H1 (cell line): ENCODE measurements at regions not wholly inside any gene's neighbourhood (a gene's known extent, or its start where the extent isn't known, plus 50 kb on each side); places are given as distances from the start of the nearest gene placed in this dataset.

Experiments
- CTCF ChIA-PET: fragments of 300-600 bp; sonication (Branson Sonifier 250); formaldehyde crosslinking; loops from one replicate; lab custom pipeline; 2021; ENCODE audit not compliant: partially characterized antibody; lab: Charles Lee
- POLR2A ChIA-PET: fragments of 300-600 bp; sonication (Branson Sonifier 250); formaldehyde crosslinking; loops from one replicate; lab custom pipeline; 2021; ENCODE audit warnings: inconsistent platforms; ENCODE audit not compliant: partially characterized antibody; lab: Charles Lee
- DNase-seq, 2 experiments: peaks; one replicate each; pipeline versions ENCODE4 v3.0.0 to v3.0.0-alpha.2; 2010 to 2022; ENCODE audit warnings: low spot score in 2 of 2, low read depth in 1 of 2, mixed read lengths in 1 of 2
- FAIRE-seq: peaks from 2 replicates; lab custom pipeline; 2011; peaks lifted over from hg19 to GRCh38; lab: Jason Lieb, UNC
- H2AFZ ChIP-seq: 2 replicates; pipeline ENCODE4 v1.8.1; 2012; ENCODE audit warnings: low read length, inconsistent platforms
- H2AK5ac ChIP-seq: 2 replicates; pipeline ENCODE4 v1.6.1; 2013; ENCODE audit warnings: low read depth, low read length
- H2BK120ac ChIP-seq: replicated peaks from 2 replicates; pipeline ENCODE3; 2013; ENCODE audit warnings: low read depth, low read length, inconsistent platforms
- H2BK12ac ChIP-seq: 2 replicates; pipeline ENCODE4 v1.6.1; 2013; ENCODE audit warnings: low read depth, low read length
- H2BK15ac ChIP-seq: 2 replicates; pipeline ENCODE4 v1.6.1; 2013; ENCODE audit warnings: low read length
- H2BK20ac ChIP-seq: 2 replicates; pipeline ENCODE4 v1.6.1; 2013; ENCODE audit warnings: low read length
- H2BK5ac ChIP-seq: 2 replicates; pipeline ENCODE4 v1.6.1; 2013; ENCODE audit warnings: low read depth, low read length
- H3K14ac ChIP-seq: 2 replicates; pipeline ENCODE4 v1.6.1; 2013; ENCODE audit warnings: inconsistent platforms; ENCODE audit not compliant: insufficient read length
- H3K18ac ChIP-seq: 2 replicates; pipeline ENCODE4 v1.6.1; 2013; ENCODE audit warnings: low read length; ENCODE audit errors: extremely low read depth
- H3K23ac ChIP-seq: 2 replicates; pipeline ENCODE4 v1.6.1; 2013; ENCODE audit warnings: inconsistent platforms; ENCODE audit not compliant: insufficient read length
- H3K23me2 ChIP-seq: 2 replicates; pipeline ENCODE4 v1.6.1; 2013; ENCODE audit warnings: low read depth, low read length
- H3K27ac ChIP-seq: 2 replicates; pipeline ENCODE4 v1.6.1; 2011; ENCODE audit warnings: low read depth, low read length, inconsistent platforms
- H3K27me3 ChIP-seq, 4 experiments: replicated peaks in 1 of 4; 1 replicate in 1 of 4; 2 replicates in 3 of 4; pipeline versions ENCODE4 v1.6.1 to v1.8.1; 2011 to 2013; ENCODE audit warnings: low read length in 3 of 4, mild to moderate bottlenecking in 3 of 4, inconsistent platforms in 2 of 4, mixed read lengths in 2 of 4, moderate library complexity in 1 of 4; ENCODE audit not compliant: control insufficient read depth in 3 of 4, insufficient read depth in 3 of 4; ENCODE audit errors: extremely low read depth in 1 of 4
- H3K36me3 ChIP-seq, 4 experiments: 2 replicates each; pipeline versions ENCODE4 v1.6.1 to v1.8.1; 2011 to 2013; ENCODE audit warnings: mild to moderate bottlenecking in 4 of 4, low read length in 3 of 4, moderate library complexity in 2 of 4, control low read depth in 1 of 4, inconsistent platforms in 1 of 4; ENCODE audit not compliant: insufficient read depth in 4 of 4, control insufficient read depth in 2 of 4
- H3K4ac ChIP-seq: replicated peaks from 2 replicates; pipeline ENCODE3; 2013; ENCODE audit warnings: low read length, low read depth, mixed read lengths, inconsistent platforms; ENCODE audit not compliant: insufficient read length
- H3K4me1 ChIP-seq, 4 experiments: replicated peaks in 1 of 4; 1 replicate in 1 of 4; 2 replicates in 3 of 4; pipeline versions ENCODE4 v1.6.1 to v1.8.1; 2011 to 2013; ENCODE audit warnings: low read length in 3 of 4, inconsistent platforms in 2 of 4, mixed read lengths in 1 of 4; ENCODE audit not compliant: insufficient read depth in 4 of 4, control insufficient read depth in 3 of 4
- H3K4me2 ChIP-seq, 2 experiments: 2 replicates each; pipeline versions ENCODE4 v1.6.1 to v1.8.1; 2011 to 2013; ENCODE audit warnings: low read depth in 2 of 2, low read length in 2 of 2, control low read depth in 1 of 2, inconsistent platforms in 1 of 2, mild to moderate bottlenecking in 1 of 2; ENCODE audit not compliant: insufficient read depth in 1 of 2
- H3K4me3 ChIP-seq, 4 experiments: fragments of 200-600, 300-600 bp in 1 of 4; sonication (generic), shearing (Covaris generic), sonication (Bioruptor Twin) in 1 of 4; 2 replicates each; pipeline versions ENCODE4 v1.5.1 to v1.8.1; 2011 to 2016; ENCODE audit warnings: low read length in 4 of 4, low read depth in 3 of 4, control low read depth in 2 of 4, inconsistent platforms in 2 of 4, mild to moderate bottlenecking in 2 of 4, mixed read lengths in 1 of 4, moderate library complexity in 1 of 4; ENCODE audit not compliant: insufficient read depth in 2 of 4; ENCODE audit errors: extremely low read depth in 1 of 4
- H3K56ac ChIP-seq: replicated peaks from 2 replicates; pipeline ENCODE3; 2013; ENCODE audit warnings: low read depth, mild to moderate bottlenecking, mixed read lengths, low read length, inconsistent platforms; ENCODE audit not compliant: insufficient read length
- H3K79me1 ChIP-seq: 2 replicates; pipeline ENCODE4 v1.6.1; 2013; ENCODE audit warnings: low read depth, low read length, control low read depth
- H3K79me2 ChIP-seq, 2 experiments: 2 replicates each; pipeline versions ENCODE4 v1.6.1 to v1.8.1; 2012 to 2013; ENCODE audit warnings: low read length in 2 of 2, mild to moderate bottlenecking in 2 of 2, inconsistent platforms in 1 of 2; ENCODE audit not compliant: insufficient read depth in 2 of 2, control insufficient read depth in 1 of 2
- H3K9ac ChIP-seq, 4 experiments: replicated peaks in 1 of 4; 1 replicate in 1 of 4; 2 replicates in 3 of 4; pipeline versions ENCODE4 v1.6.1 to v1.8.1; 2011 to 2013; ENCODE audit warnings: low read depth in 3 of 4, low read length in 3 of 4, control low read depth in 2 of 4, mild to moderate bottlenecking in 2 of 4, moderate library complexity in 2 of 4, inconsistent platforms in 1 of 4; ENCODE audit errors: extremely low read depth in 1 of 4
- H3K9me3 ChIP-seq, 2 experiments: 2 replicates each; pipeline versions ENCODE4 v1.6.1 to v1.8.1; 2012 to 2013; ENCODE audit warnings: mild to moderate bottlenecking in 2 of 2, moderate library complexity in 2 of 2, control low read depth in 1 of 2, inconsistent platforms in 1 of 2, low read depth in 1 of 2, low read length in 1 of 2, mixed read lengths in 1 of 2; ENCODE audit not compliant: insufficient read depth in 2 of 2
- H4K20me1 ChIP-seq, 2 experiments: replicated peaks in 1 of 2; 2 replicates each; pipeline versions ENCODE3 to v1.8.1; 2011 to 2013; ENCODE audit warnings: inconsistent platforms in 2 of 2, low read length in 2 of 2, mild to moderate bottlenecking in 1 of 2; ENCODE audit not compliant: insufficient read depth in 2 of 2, control insufficient read depth in 1 of 2
- H4K5ac ChIP-seq: 2 replicates; pipeline ENCODE4 v1.6.1; 2013; ENCODE audit warnings: low read length, low read depth, mixed read lengths, inconsistent platforms; ENCODE audit not compliant: insufficient read length
- H4K8ac ChIP-seq: 2 replicates; pipeline ENCODE4 v1.8.0; 2013; ENCODE audit warnings: mild to moderate bottlenecking, moderate library complexity, low read length, inconsistent platforms; ENCODE audit not compliant: insufficient read depth; ENCODE audit errors: extremely low read depth
- H4K91ac ChIP-seq: replicated peaks from 2 replicates; pipeline ENCODE3; 2013; ENCODE audit warnings: low read length, mixed read lengths, inconsistent platforms; ENCODE audit not compliant: insufficient read length
- ATF2 ChIP-seq: IDR thresholded peaks from 2 replicates; pipeline ENCODE4 v1.6.1; 2012; ENCODE audit warnings: low read length, inconsistent platforms
- CHD1 ChIP-seq: IDR thresholded peaks from 2 replicates; pipeline ENCODE4 v1.6.1; 2012; ENCODE audit warnings: low read depth, low read length, improper control_type of control experiment
- HDAC6 ChIP-seq: IDR thresholded peaks from one replicate; pipeline ENCODE4 v1.7.1; 2012; ENCODE audit warnings: low read depth, mild to moderate bottlenecking, inconsistent platforms, low read length, moderate library complexity
- JUN ChIP-seq: IDR thresholded peaks from 2 replicates; pipeline ENCODE4 v1.6.1; 2011; ENCODE audit warnings: low read depth, mild to moderate bottlenecking, improper control_type of control experiment, low read length
- RAD21 ChIP-seq, 2 experiments: IDR thresholded peaks in 1 of 2; conservative IDR thresholded peaks in 1 of 2; 2 replicates each; pipeline ENCODE4 v1.6.1; 2011; ENCODE audit warnings: low read depth in 2 of 2, low read length in 2 of 2, improper control_type of control experiment in 1 of 2, inconsistent platforms in 1 of 2, mild to moderate bottlenecking in 1 of 2, moderate library complexity in 1 of 2
- SIX5 ChIP-seq: IDR thresholded peaks from 2 replicates; pipeline ENCODE4 v1.6.1; 2011; ENCODE audit warnings: mild to moderate bottlenecking, low read depth, low read length
- SRF ChIP-seq: IDR thresholded peaks from 2 replicates; pipeline ENCODE4 v1.6.1; 2011; ENCODE audit warnings: mild to moderate bottlenecking, low read depth, low read length, moderate library complexity
- TBP ChIP-seq: IDR thresholded peaks from 2 replicates; pipeline ENCODE4 v1.6.1; 2011; ENCODE audit warnings: low read depth, low read length, improper control_type of control experiment
- WGBS, 2 experiments: shearing (Covaris generic) in 1 of 2; methylation state at CpG; one replicate each; pipeline versions ENCODE4 v1.1.6 to v1.1.7; 2013 to 2015; ENCODE audit warnings: low lambda C conversion rate in 2 of 2, mixed read lengths in 2 of 2, inconsistent platforms in 1 of 2, low coverage in 1 of 2, missing lambda C conversion rate in 1 of 2; ENCODE audit not compliant: insufficient replicate concordance in 2 of 2, insufficient coverage in 1 of 2, insufficient read length in 1 of 2; ENCODE audit errors: extremely low coverage in 1 of 2, missing lambda C conversion rate in 1 of 2; 5-methylcytosine and 5-hydroxymethylcytosine counted together
- TF ChIP-seq, protein P1 (sequence below): IDR thresholded peaks from 2 replicates; pipeline ENCODE4 v1.6.1; 2012; ENCODE audit warnings: inconsistent platforms

- Histone ChIP-seq H3K4me3 (no peak overlapping the region), H2BK20ac (no peak overlapping the region), H2AFZ (no peak overlapping the region), H2BK120ac (no peak overlapping the region), H3K27me3 (no peaks in the 10 kb centered on the region; a peak in 1 of 7 replicates), H4K5ac (no peak overlapping the region), H2BK5ac (no peak overlapping the region), H4K91ac (no peak overlapping the region), H2BK12ac (no peak overlapping the region), H3K79me2 (no peaks in the 10 kb centered on the region), H3K9ac (no peak overlapping the region), H3K4me1 (no peaks in the 10 kb centered on the region; a peak in 1 of 7 replicates), H2AK5ac (no peak overlapping the region), H3K56ac (no peak overlapping the region), H3K23ac (no peak overlapping the region), H3K23me2 (no peaks in the 10 kb centered on the region), H3K79me1 (no peaks in the 10 kb centered on the region), H4K20me1 (no peaks in the 10 kb centered on the region), H3K27ac (no peak overlapping the region), H4K8ac (no peak overlapping the region), H3K36me3 (no peaks in the 10 kb centered on the region), H3K4me2 (no peak overlapping the region), H3K18ac (no peak overlapping the region), H3K14ac (no peak overlapping the region), H3K4ac (no peak overlapping the region), H3K9me3 (no peaks in the 10 kb centered on the region), H2BK15ac (no peak overlapping the region)
- POLR2A ChIA-PET: no interaction called here
- DNase-seq: no peak
- FAIRE-seq: no peak
- 87% methylated on average over 4 of the region's 4 CpGs; no CpG with 5 or more reads in 1 of the 2 experiments for WGBS, 2 experiments
- CTCF ChIA-PET: interaction anchor here (1.4 to 2.2 kb wide), 5 partner anchors 8 to 93 kb away, joined by 4 to 7 read pairs (median 6); no protein-coding TSS in a partner anchor
- TF ChIP-seq TBP (no peak), SRF (no peak), JUN (no peak), CHD1 (no peak), HDAC6 (no peak), ATF2 (no peak), RAD21 (IDR thresholded peaks at IDR 0.05 in 1 of 2, conservative IDR thresholded peaks at IDR 0.05 in 1 of 2; ENCODE audit: low read depth in 2 of 2, low read length in 2 of 2) (no peak), SIX5 (no peak)
- TF ChIP-seq, protein P1, sequence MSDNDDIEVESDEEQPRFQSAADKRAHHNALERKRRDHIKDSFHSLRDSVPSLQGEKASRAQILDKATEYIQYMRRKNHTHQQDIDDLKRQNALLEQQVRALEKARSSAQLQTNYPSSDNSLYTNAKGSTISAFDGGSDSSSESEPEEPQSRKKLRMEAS: no peak
Observed at GRCh38 chr1:34690269-34690668, 64.6 kb upstream of the GJB5 start.
